ENCODE measurements at regions not wholly inside any gene's neighbourhood (a gene's known extent, or its start where the extent isn't known, plus 50 kb on each side); places are given as distances from the start of the nearest gene placed in this dataset.
"Not testable (repeated sequence)": the region's sequence is repeated elsewhere in the genome, so short reads cannot be mapped to it uniquely, and the experiment has no call there.

- DNase-seq (ENCODE audit: low read depth) = not testable (repeated sequence)
These were observed 1519.3 kb upstream of the TPTE start for GRCh38 chr21:9001890-9002663.

GRCh38 chr21:9003909-9004814 is 1517.2 kb upstream of the TPTE start:
- not testable (repeated sequence) for DNase-seq (ENCODE audit: low read depth)

- DNase-seq (ENCODE audit: low read depth) = not testable (repeated sequence)
These were observed 1516.4 kb upstream of the TPTE start for GRCh38 chr21:9004815-9005518.

GRCh38 chr21:9005671-9006070 is 1515.7 kb upstream of the TPTE start:
- DNase-seq (ENCODE audit: low read depth) = peak; percentile 2

- DNase-seq (ENCODE audit: low read depth) = not testable (repeated sequence)
These were observed 1515.3 kb upstream of the TPTE start for GRCh38 chr21:9006111-9006510.

GRCh38 chr21:9006553-9007323 is 1514.6 kb upstream of the TPTE start:
- not testable (repeated sequence) for DNase-seq (ENCODE audit: low read depth)

GRCh38 chr21:9008636-9009035 is 1512.7 kb upstream of the TPTE start:
- DNase-seq (ENCODE audit: low read depth) = no peak

GRCh38 chr21:9009267-9010016 is 1511.9 kb upstream of the TPTE start:
- not testable (repeated sequence) for DNase-seq (ENCODE audit: low read depth)

- DNase-seq (ENCODE audit: low read depth) = not testable (repeated sequence)
These were observed 1511.1 kb upstream of the TPTE start for GRCh38 chr21:9010121-9010795.

- not testable (repeated sequence) for DNase-seq (ENCODE audit: low read depth)
These were observed 1510.2 kb upstream of the TPTE start for GRCh38 chr21:9010936-9011890.

- not testable (repeated sequence) for DNase-seq (ENCODE audit: low read depth)
These were observed 1509.5 kb upstream of the TPTE start for GRCh38 chr21:9011916-9012315.

GRCh38 chr21:9013502-9014242 is 1507.7 kb upstream of the TPTE start:
- DNase-seq (ENCODE audit: low read depth) = not testable (repeated sequence)

GRCh38 chr21:9014243-9014734 is 1507.1 kb upstream of the TPTE start:
- not testable (repeated sequence) for DNase-seq (ENCODE audit: low read depth)

- not testable (repeated sequence) for DNase-seq (ENCODE audit: low read depth)
These were observed 1505.7 kb upstream of the TPTE start for GRCh38 chr21:9015483-9016197.

GRCh38 chr21:9017206-9017605 is 1504.2 kb upstream of the TPTE start:
- DNase-seq (ENCODE audit: low read depth) = not testable (repeated sequence)

- not testable (repeated sequence) for DNase-seq (ENCODE audit: low read depth)
These were observed 1502.6 kb upstream of the TPTE start for GRCh38 chr21:9018731-9019253.
